GM12878 (cell line): ENCODE measurements at regions not wholly inside any gene's neighbourhood (a gene's known extent, or its start where the extent isn't known, plus 50 kb on each side); places are given as distances from the start of the nearest gene placed in this dataset.

Source experiments
- ATAC-seq: fragments of 200-7000 bp; cut with Tn5 transposase; 3 replicates; pipeline ENCODE4 v1.9.1; 2020; ENCODE audit warnings: mild to moderate bottlenecking, moderate library complexity
- BruUV-seq: library from RNA; stranded (reverse); fragments of 400-500 nt; replicated peaks from 2 replicates; lab custom pipeline; 2021; lab: Mats Ljungman, UMichigan
- CTCF ChIA-PET: fragments of 300-600 bp; sonication (Branson Sonifier 250); formaldehyde crosslinking; extraction: SDS; loops from one replicate; lab custom pipeline; 2021; ENCODE audit warnings: inconsistent platforms; lab: Yijun Ruan, JAX
- POLR2A ChIA-PET: fragments of 350-600 bp; formaldehyde crosslinking; extraction: SDS; loops from one replicate; lab custom pipeline; 2021; ENCODE audit warnings: inconsistent platforms; lab: Charles Lee
- RAD21 ChIA-PET: fragments of 300-600 bp; sonication (Branson Sonifier 250); formaldehyde crosslinking; loops from one replicate; lab custom pipeline; 2023; ENCODE audit warnings: antibody characterized with exemption; ENCODE audit not compliant: unreplicated experiment; lab: Charles Lee
- SMC1A ChIA-PET: fragments of 300-600 bp; sonication (Branson Sonifier 250); formaldehyde crosslinking; loops from one replicate; lab custom pipeline; 2023; ENCODE audit not compliant: unreplicated experiment, uncharacterized antibody; lab: Charles Lee
- DNase-seq: peaks from one replicate; pipeline ENCODE4 v3.0.0-alpha.2; 2011; ENCODE audit warnings: low read depth, low spot score
- FAIRE-seq: peaks from 3 replicates; lab custom pipeline; 2011; peaks lifted over from hg19 to GRCh38; lab: Jason Lieb, UNC
- H2AFZ ChIP-seq: 2 replicates; pipeline ENCODE4 v1.6.0; 2011; ENCODE audit warnings: low read depth, low read length, control low read depth; ENCODE audit not compliant: control insufficient read depth
- H3K27ac ChIP-seq: 2 replicates; pipeline ENCODE4 v1.5.1; 2011; ENCODE audit warnings: control low read depth; ENCODE audit not compliant: control insufficient read depth, insufficient read depth
- H3K27me3 ChIP-seq, 2 experiments: replicated peaks in 1 of 2; 2 replicates each; pipeline versions ENCODE4 v1.6.0 to v1.6.1; 2011; ENCODE audit warnings: low read length in 1 of 2; ENCODE audit not compliant: control insufficient read depth in 2 of 2, insufficient read depth in 2 of 2
- H3K36me3 ChIP-seq, 2 experiments: 2 replicates each; pipeline ENCODE4 v1.5.1; 2011; ENCODE audit warnings: low read length in 1 of 2; ENCODE audit not compliant: control insufficient read depth in 2 of 2, insufficient read depth in 2 of 2
- H3K4me1 ChIP-seq: 2 replicates; pipeline ENCODE4 v1.6.1; 2011; ENCODE audit warnings: mild to moderate bottlenecking, low read length, moderate library complexity, mixed read lengths; ENCODE audit not compliant: control insufficient read depth, insufficient read depth
- H3K4me2 ChIP-seq: 2 replicates; pipeline ENCODE4 v1.6.0; 2011; ENCODE audit warnings: control low read depth; ENCODE audit not compliant: control insufficient read depth, insufficient read depth
- H3K4me3 ChIP-seq: fragments of 200-600 bp; sonication (generic); 2 replicates; pipeline ENCODE4 v1.5.1; 2016
- H3K79me2 ChIP-seq: 2 replicates; pipeline ENCODE4 v1.6.0; 2011; ENCODE audit warnings: low read length; ENCODE audit not compliant: control insufficient read depth, insufficient read depth
- H3K9ac ChIP-seq: 2 replicates; pipeline ENCODE4 v1.8.0; 2011; ENCODE audit warnings: low read length, control low read depth, mixed read lengths; ENCODE audit not compliant: control insufficient read depth, insufficient read depth
- H3K9me3 ChIP-seq: replicated peaks from 3 replicates; pipeline ENCODE4 v1.5.1; 2011; ENCODE audit warnings: mild to moderate bottlenecking, low read length; ENCODE audit not compliant: control insufficient read depth, insufficient read depth
- H4K20me1 ChIP-seq: 2 replicates; pipeline ENCODE4 v1.6.0; 2011; ENCODE audit not compliant: control insufficient read depth, insufficient read depth
- CBFB ChIP-seq: IDR thresholded peaks from 2 replicates; pipeline ENCODE4 v1.6.1; 2016; ENCODE audit warnings: antibody characterized with exemption, low read depth
- DPF2 ChIP-seq: fragments of 450-650 bp; IDR thresholded peaks from 2 replicates; pipeline ENCODE4 v1.6.1; 2017; ENCODE audit warnings: mild to moderate bottlenecking
- EGR1 ChIP-seq, 2 experiments: IDR thresholded peaks; 1 replicate in 1 of 2; 2 replicates in 1 of 2; pipeline ENCODE4 v1.6.1; 2011 to 2012; ENCODE audit warnings: low read depth in 2 of 2, low read length in 2 of 2, borderline replicate concordance in 1 of 2, mild to moderate bottlenecking in 1 of 2, moderate library complexity in 1 of 2
- GABPA ChIP-seq: IDR thresholded peaks from 2 replicates; pipeline ENCODE4 v1.6.1; 2014; ENCODE audit warnings: antibody characterized with exemption, low read depth, mild to moderate bottlenecking, inconsistent platforms
- GATAD2B ChIP-seq: fragments of 450-650 bp; conservative IDR thresholded peaks from 2 replicates; pipeline ENCODE4 v1.6.1; 2017; ENCODE audit warnings: low read depth, mild to moderate bottlenecking, moderate library complexity
- MEF2B ChIP-seq: fragments of 450-650 bp; IDR thresholded peaks from 2 replicates; pipeline ENCODE4 v1.6.1; 2018; ENCODE audit warnings: mild to moderate bottlenecking, moderate library complexity; ENCODE audit not compliant: partially characterized antibody, poor library complexity, severe bottlenecking
- SIX5 ChIP-seq: IDR thresholded peaks from 2 replicates; pipeline ENCODE4 v1.6.1; 2011; ENCODE audit warnings: mild to moderate bottlenecking, low read depth, low read length, moderate library complexity; ENCODE audit not compliant: severe bottlenecking
- SMC3 ChIP-seq: IDR thresholded peaks from 2 replicates; pipeline ENCODE4 v1.6.1; 2011; ENCODE audit warnings: low read length, improper control_type of control experiment, borderline replicate concordance
- SPI1 ChIP-seq: IDR thresholded peaks from 2 replicates; pipeline ENCODE4 v1.6.1; 2011; ENCODE audit warnings: low read depth, mild to moderate bottlenecking, low read length, moderate library complexity, borderline replicate concordance; ENCODE audit not compliant: insufficient read depth
- STAT1 ChIP-seq: fragments of 450-650 bp; conservative IDR thresholded peaks from 2 replicates; pipeline ENCODE4 v1.6.1; 2014; ENCODE audit warnings: antibody characterized with exemption, mild to moderate bottlenecking
- YBX1 ChIP-seq: fragments of 450-650 bp; IDR thresholded peaks from 2 replicates; pipeline ENCODE4 v1.6.1; 2016; ENCODE audit warnings: antibody characterized with exemption
- WGBS: methylation state at CpG from one replicate; pipeline ENCODE4 v1.1.6; 2016; ENCODE audit warnings: low lambda C conversion rate; ENCODE audit not compliant: insufficient replicate concordance, insufficient coverage; ENCODE audit errors: missing lambda C conversion rate; 5-methylcytosine and 5-hydroxymethylcytosine counted together
- in situ Hi-C: fragments of 300-500 bp; cut with MboI; formaldehyde crosslinking; loops from 9 replicates; pipeline ENCODE4 v1.14.3; 2018; ENCODE audit warnings: mixed read lengths
- intact Hi-C: fragments of 100-400 bp; cut with micrococcal nuclease; formaldehyde crosslinking; loops from one replicate; pipeline ENCODE4 v1.14.2; 2022; ENCODE audit not compliant: unreplicated experiment
- TF ChIP-seq, protein P1 (sequence below): IDR thresholded peaks from 2 replicates; pipeline ENCODE4 v1.6.1; 2011; ENCODE audit warnings: mild to moderate bottlenecking, low read depth, low read length, moderate library complexity; ENCODE audit not compliant: insufficient replicate concordance
- TF ChIP-seq, protein P2 (sequence below): IDR thresholded peaks from 2 replicates; pipeline ENCODE4 v1.6.1; 2011; ENCODE audit warnings: borderline replicate concordance, low read depth, mild to moderate bottlenecking, moderate library complexity, low read length; ENCODE audit not compliant: insufficient read depth, poor library complexity, severe bottlenecking

DNA sequence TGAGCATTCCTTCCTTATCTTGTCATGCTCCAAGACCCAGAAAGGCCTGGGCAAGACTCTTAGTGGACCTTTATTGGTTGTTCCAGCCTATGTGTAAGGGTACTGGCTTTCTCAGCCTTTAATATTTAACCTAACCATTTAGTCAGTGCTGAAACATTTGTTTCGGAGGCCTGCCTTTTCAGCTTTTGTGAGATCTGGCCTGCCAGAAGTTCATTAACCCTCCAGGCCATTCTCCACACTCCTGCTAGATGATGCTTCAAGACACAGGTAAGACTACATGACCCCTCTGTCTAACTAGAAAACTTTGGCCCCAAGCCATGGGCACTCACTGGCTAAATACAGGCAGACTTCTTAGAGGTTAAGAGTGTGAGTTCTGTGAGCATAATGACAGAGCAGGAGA is 138.4 kb upstream of the ZP4 start:
- SMC1A ChIA-PET: interaction anchor here (1.3 to 1.4 kb wide), 2 partner anchors 61 to 165 kb away, joined by 3 to 4 read pairs; no protein-coding TSS in a partner anchor
- no peak for TF ChIP-seq SIX5
- TF ChIP-seq SMC3: no peak
- no peak for TF ChIP-seq CBFB
- TF ChIP-seq EGR1 (IDR thresholded peaks at IDR 0.05; ENCODE audit: borderline replicate concordance in 1 of 2, low read depth in 2 of 2, low read length in 2 of 2): no peak
- no peak for TF ChIP-seq SPI1
- TF ChIP-seq, protein P1, sequence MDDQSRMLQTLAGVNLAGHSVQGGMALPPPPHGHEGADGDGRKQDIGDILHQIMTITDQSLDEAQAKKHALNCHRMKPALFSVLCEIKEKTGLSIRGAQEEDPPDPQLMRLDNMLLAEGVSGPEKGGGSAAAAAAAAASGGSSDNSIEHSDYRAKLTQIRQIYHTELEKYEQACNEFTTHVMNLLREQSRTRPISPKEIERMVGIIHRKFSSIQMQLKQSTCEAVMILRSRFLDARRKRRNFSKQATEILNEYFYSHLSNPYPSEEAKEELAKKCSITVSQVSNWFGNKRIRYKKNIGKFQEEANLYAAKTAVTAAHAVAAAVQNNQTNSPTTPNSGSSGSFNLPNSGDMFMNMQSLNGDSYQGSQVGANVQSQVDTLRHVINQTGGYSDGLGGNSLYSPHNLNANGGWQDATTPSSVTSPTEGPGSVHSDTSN: no peak
- TF ChIP-seq MEF2B: no peak
- no peak for TF ChIP-seq DPF2
- TF ChIP-seq GATAD2B: no peak
- TF ChIP-seq STAT1: no peak
- TF ChIP-seq YBX1: no peak
- TF ChIP-seq, protein P2, sequence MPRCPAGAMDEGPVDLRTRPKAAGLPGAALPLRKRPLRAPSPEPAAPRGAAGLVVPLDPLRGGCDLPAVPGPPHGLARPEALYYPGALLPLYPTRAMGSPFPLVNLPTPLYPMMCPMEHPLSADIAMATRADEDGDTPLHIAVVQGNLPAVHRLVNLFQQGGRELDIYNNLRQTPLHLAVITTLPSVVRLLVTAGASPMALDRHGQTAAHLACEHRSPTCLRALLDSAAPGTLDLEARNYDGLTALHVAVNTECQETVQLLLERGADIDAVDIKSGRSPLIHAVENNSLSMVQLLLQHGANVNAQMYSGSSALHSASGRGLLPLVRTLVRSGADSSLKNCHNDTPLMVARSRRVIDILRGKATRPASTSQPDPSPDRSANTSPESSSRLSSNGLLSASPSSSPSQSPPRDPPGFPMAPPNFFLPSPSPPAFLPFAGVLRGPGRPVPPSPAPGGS: no peak
- TF ChIP-seq GABPA: no peak
- BruUV-seq: no TSS peak
- POLR2A ChIA-PET: interaction anchor here (0.6 kb wide), 1 partner anchor 40 kb away, joined by 8 read pairs; no protein-coding TSS in a partner anchor
- intact Hi-C loops: no loop called here
- Histone ChIP-seq H3K9ac (no peak overlapping the region), H3K36me3 (no peaks in the 10 kb centered on the region), H3K9me3 (no peaks in the 10 kb centered on the region), H4K20me1 (no peaks in the 10 kb centered on the region), H3K27me3 (no peaks in the 10 kb centered on the region), H3K27ac (no peak overlapping the region), H3K79me2 (no peaks in the 10 kb centered on the region), H3K4me3 (no peak overlapping the region), H2AFZ (no peak overlapping the region), H3K4me1 (no peaks in the 10 kb centered on the region), H3K4me2 (no peak overlapping the region)
- RAD21 ChIA-PET: no interaction called here
- ATAC-seq: no peak
- no peak for FAIRE-seq
- no peak for DNase-seq
- in situ Hi-C loops: no loop called here
- WGBS: 29% methylated on average over 1 of the region's 1 CpG
- CTCF ChIA-PET: no interaction called here
